Hematopoietic multipotent progenitor cell (in vitro differentiated cells): ENCODE measurements at regions not wholly inside any gene's neighbourhood (a gene's known extent, or its start where the extent isn't known, plus 50 kb on each side); places are given as distances from the start of the nearest gene placed in this dataset.

Experiments
- DNase-seq, 3 donors: peaks; one replicate each; pipeline ENCODE4 v3.0.0-alpha.2; 2011 to 2015; ENCODE audit warnings: low read depth in 2 of 3, low spot score in 2 of 3

- DNase-seq, result no peak
Measured at GRCh38 chr4:43898836-43899235, 549.8 kb downstream of the KCTD8 start.

GRCh38 chr4:43903456-43903855 lies 545.2 kb downstream of the KCTD8 start:
- DNase-seq, result no peak

GRCh38 chr4:43918377-43918776 lies 530.2 kb downstream of the KCTD8 start:
- no peak for DNase-seq

- no peak for DNase-seq
Measured at GRCh38 chr4:43932448-43932847, 516.2 kb downstream of the KCTD8 start.

- no peak for DNase-seq
Measured at GRCh38 chr4:43943998-43944397, 504.6 kb downstream of the KCTD8 start.

GRCh38 chr4:43959976-43960375 lies 488.6 kb downstream of the KCTD8 start:
- no peak for DNase-seq

- no peak for DNase-seq
Measured at GRCh38 chr4:43968011-43968410, 480.6 kb downstream of the KCTD8 start.

- DNase-seq, result no peak
Measured at GRCh38 chr4:43983610-43984009, 465.0 kb downstream of the KCTD8 start.

- no peak for DNase-seq
Measured at GRCh38 chr4:43987331-43987944, 461.2 kb downstream of the KCTD8 start.

- no peak for DNase-seq
Measured at GRCh38 chr4:43990551-43990950, 458.1 kb downstream of the KCTD8 start.

- no peak for DNase-seq
Measured at GRCh38 chr4:43990963-43991362, 457.6 kb downstream of the KCTD8 start.

GRCh38 chr4:43992552-43992951 lies 456.1 kb downstream of the KCTD8 start:
- no peak for DNase-seq

GRCh38 chr4:43993196-43993902 lies 455.3 kb downstream of the KCTD8 start:
- DNase-seq, result no peak

GRCh38 chr4:43999669-44000068 lies 448.9 kb downstream of the KCTD8 start:
- DNase-seq, result no peak

GRCh38 chr4:44002368-44002767 lies 446.2 kb downstream of the KCTD8 start:
- no peak for DNase-seq

- no peak for DNase-seq
Measured at GRCh38 chr4:44016570-44017421, 431.8 kb downstream of the KCTD8 start.

GRCh38 chr4:44017422-44017739 lies 431.2 kb downstream of the KCTD8 start:
- no peak for DNase-seq

GRCh38 chr4:44019721-44020120 lies 428.9 kb downstream of the KCTD8 start:
- DNase-seq, result no peak

GRCh38 chr4:44025376-44026020 lies 423.1 kb downstream of the KCTD8 start:
- no peak for DNase-seq

- DNase-seq, result no peak
Measured at GRCh38 chr4:44038811-44039210, 409.8 kb downstream of the KCTD8 start.

- DNase-seq, result no peak
Measured at GRCh38 chr4:44046491-44046890, 402.1 kb downstream of the KCTD8 start.
